GM23338 (cell line): ENCODE measurements at regions not wholly inside any gene's neighbourhood (a gene's known extent, or its start where the extent isn't known, plus 50 kb on each side); places are given as distances from the start of the nearest gene placed in this dataset.

Source experiments
- ATAC-seq: fragments of 200-7000 bp; cut with Tn5 transposase; 3 replicates; pipeline ENCODE4 v1.9.1; 2020
- DNase-seq: peaks from one replicate; pipeline ENCODE4 v3.0.0-alpha.2; 2015; ENCODE audit warnings: low spot score
- H2AFZ ChIP-seq: fragments of 200-600 bp; sonication (generic); 2 replicates; pipeline ENCODE4 v1.8.0; 2016; ENCODE audit warnings: antibody characterized with exemption, mild to moderate bottlenecking, moderate library complexity
- H3F3A ChIP-seq: fragments of 200-600 bp; sonication (generic); replicated peaks from 2 replicates; pipeline ENCODE4 v1.8.0; 2017; ENCODE audit warnings: antibody characterized with exemption, mixed run types, low read depth
- H3K27ac ChIP-seq: fragments of 200-600 bp; sonication (generic); 2 replicates; pipeline ENCODE4 v1.6.1; 2016; ENCODE audit warnings: low read depth
- H3K27me3 ChIP-seq: fragments of 200-600 bp; sonication (generic); 2 replicates; pipeline ENCODE4 v1.8.0; 2016; ENCODE audit warnings: mild to moderate bottlenecking, mixed run types, moderate library complexity; ENCODE audit not compliant: insufficient read depth
- H3K36me3 ChIP-seq: fragments of 200-600 bp; sonication (generic); 2 replicates; pipeline ENCODE4 v1.8.0; 2016; ENCODE audit warnings: mild to moderate bottlenecking; ENCODE audit not compliant: insufficient read depth
- H3K4me1 ChIP-seq: fragments of 200-600 bp; sonication (generic); 2 replicates; pipeline ENCODE4 v1.8.0; 2016; ENCODE audit warnings: mild to moderate bottlenecking, moderate library complexity; ENCODE audit not compliant: insufficient read depth
- H3K4me2 ChIP-seq: fragments of 200-600 bp; sonication (generic); 2 replicates; pipeline ENCODE4 v1.7.1; 2017; ENCODE audit warnings: mixed run types
- H3K4me3 ChIP-seq: fragments of 200-600 bp; sonication (generic); 2 replicates; pipeline ENCODE4 v1.6.1; 2016; ENCODE audit warnings: mixed run types
- H3K79me2 ChIP-seq: fragments of 200-600 bp; sonication (generic); replicated peaks from 2 replicates; pipeline ENCODE4 v1.8.0; 2017; ENCODE audit warnings: mild to moderate bottlenecking; ENCODE audit not compliant: insufficient read depth
- H3K9me2 ChIP-seq: fragments of 200-600 bp; sonication (generic); 2 replicates; pipeline ENCODE4 v1.8.0; 2017; ENCODE audit not compliant: insufficient read depth
- H4K20me1 ChIP-seq: fragments of 200-600 bp; sonication (generic); replicated peaks from 2 replicates; pipeline ENCODE4 v1.8.0; 2017; ENCODE audit warnings: mild to moderate bottlenecking; ENCODE audit not compliant: insufficient read depth
- H3K27ac Mint-ChIP-seq: 2 replicates; pipeline ENCODE4 v1.8.0; 2020; ENCODE audit warnings: inconsistent platforms, mild to moderate bottlenecking, moderate library complexity, mixed read lengths
- H3K27me3 Mint-ChIP-seq: 3 replicates; pipeline ENCODE4 v1.8.0; 2022; ENCODE audit warnings: low read depth, mild to moderate bottlenecking, moderate library complexity, mixed read lengths, inconsistent platforms; ENCODE audit not compliant: insufficient read depth, poor library complexity
- H3K36me3 Mint-ChIP-seq: 3 replicates; pipeline ENCODE4 v1.8.0; 2021; ENCODE audit warnings: low read depth, mild to moderate bottlenecking, inconsistent platforms, moderate library complexity, mixed read lengths
- H3K4me1 Mint-ChIP-seq: 3 replicates; pipeline ENCODE4 v1.8.0; 2020; ENCODE audit warnings: mild to moderate bottlenecking, inconsistent platforms, mixed read lengths
- H3K4me3 Mint-ChIP-seq: 3 replicates; pipeline ENCODE4 v1.8.0; 2021; ENCODE audit warnings: moderate library complexity, mild to moderate bottlenecking, inconsistent platforms, mixed read lengths
- H3K9me3 Mint-ChIP-seq: 3 replicates; pipeline ENCODE4 v1.8.0; 2020; ENCODE audit warnings: moderate library complexity, mild to moderate bottlenecking, inconsistent platforms, mixed read lengths
- CREB1 ChIP-seq: fragments of 250-450 bp; sonication (Bioruptor Pico); IDR thresholded peaks from 2 replicates; pipeline ENCODE4 v1.5.0; 2020; ENCODE audit warnings: low read depth, mild to moderate bottlenecking, moderate library complexity
- CTCF ChIP-seq, 2 experiments: fragments of 200-600 bp in 1 of 2; sonication (generic) in 1 of 2; conservative IDR thresholded peaks; 2 replicates each; pipeline versions ENCODE4 v1.5.1 to v1.6.1; 2016 to 2017; ENCODE audit warnings: antibody characterized with exemption in 2 of 2, low read depth in 2 of 2, mild to moderate bottlenecking in 2 of 2, moderate library complexity in 1 of 2
- ETS1 ChIP-seq: IDR thresholded peaks from 2 replicates; pipeline ENCODE4 v1.6.1; 2016; ENCODE audit warnings: antibody characterized with exemption
- EZH2 ChIP-seq: fragments of 200-600 bp; sonication (generic); IDR thresholded peaks from one replicate; pipeline ENCODE4 v1.8.0; 2017; ENCODE audit warnings: antibody characterized with exemption, mild to moderate bottlenecking, low read depth; ENCODE audit not compliant: unreplicated experiment
- EZH2phosphoT487 ChIP-seq: fragments of 200-600 bp; sonication (generic); IDR thresholded peaks from one replicate; pipeline ENCODE4 v1.8.1; 2018; ENCODE audit warnings: antibody characterized with exemption; ENCODE audit not compliant: unreplicated experiment
- JUNB ChIP-seq: IDR thresholded peaks from one replicate; pipeline ENCODE4 v1.6.1; 2016; ENCODE audit warnings: antibody characterized with exemption; ENCODE audit not compliant: unreplicated experiment
- NANOG ChIP-seq: IDR thresholded peaks from 2 replicates; pipeline ENCODE4 v1.6.1; 2016; ENCODE audit warnings: antibody characterized with exemption, borderline replicate concordance
- POLR2AphosphoS5 ChIP-seq: IDR thresholded peaks from 2 replicates; pipeline ENCODE4 v1.6.1; 2016; ENCODE audit warnings: antibody characterized with exemption, low read depth
- REST ChIP-seq: IDR thresholded peaks from one replicate; pipeline ENCODE4 v1.6.1; 2018; ENCODE audit warnings: antibody characterized with exemption; ENCODE audit not compliant: unreplicated experiment
- STAT1 ChIP-seq: IDR thresholded peaks from one replicate; pipeline ENCODE4 v1.6.1; 2016; ENCODE audit warnings: antibody characterized with exemption; ENCODE audit not compliant: unreplicated experiment
- ZNF114 ChIP-seq: fragments of 250-450 bp; sonication (Bioruptor Pico); IDR thresholded peaks from 2 replicates; pipeline ENCODE4 v1.5.0; 2020; ENCODE audit warnings: mild to moderate bottlenecking, moderate library complexity
- ZNF331 ChIP-seq: fragments of 250-450 bp; sonication (Bioruptor Pico); IDR thresholded peaks from 2 replicates; pipeline ENCODE4 v1.5.0; 2020; ENCODE audit warnings: low read depth, mild to moderate bottlenecking, moderate library complexity

GRCh38 chr2:193847991-193848390 lies 1653.3 kb upstream of the TMEFF2 start (continued):
- TF ChIP-seq STAT1: no peak
- no peak for TF ChIP-seq CREB1
- TF ChIP-seq ZNF114 (CRISPR knock-in tag): no peak
- TF ChIP-seq REST: no peak
- TF ChIP-seq JUNB: no peak
- TF ChIP-seq NANOG: no peak

- no peaks in the 10 kb centered on the region for H3K36me3 Mint-ChIP-seq
- Histone ChIP-seq H2AFZ (peak overlapping the region; percentile 35; the same call in 1 of the 2 replicates), H3K79me2 (no peaks in the 10 kb centered on the region), H3K4me3 (no peak overlapping the region), H4K20me1 (no peaks in the 10 kb centered on the region), H3K4me1 (peaks cover 1% of the 10 kb centered on the region; the same call in 1 of the 2 replicates), H3K4me2 (no peak overlapping the region), H3K27ac (no peak overlapping the region), H3F3A (no peaks in the 10 kb centered on the region), H3K9me2 (no peaks in the 10 kb centered on the region), H3K27me3 (no peaks in the 10 kb centered on the region), H3K36me3 (no peaks in the 10 kb centered on the region)
- peaks cover 1% of the 10 kb centered on the region for H3K27me3 Mint-ChIP-seq
- H3K4me1 Mint-ChIP-seq: peaks cover 22% of the 10 kb centered on the region
- H3K4me3 Mint-ChIP-seq: no peak overlapping the region
- no peaks in the 10 kb centered on the region for H3K9me3 Mint-ChIP-seq
- DNase-seq (no peak), ATAC-seq (no peak)
- H3K27ac Mint-ChIP-seq: no peak overlapping the region
- no peak for TF ChIP-seq NANOG
Observed at GRCh38 chr2:193847130-193847529, 1652.4 kb upstream of the TMEFF2 start.

DNA sequence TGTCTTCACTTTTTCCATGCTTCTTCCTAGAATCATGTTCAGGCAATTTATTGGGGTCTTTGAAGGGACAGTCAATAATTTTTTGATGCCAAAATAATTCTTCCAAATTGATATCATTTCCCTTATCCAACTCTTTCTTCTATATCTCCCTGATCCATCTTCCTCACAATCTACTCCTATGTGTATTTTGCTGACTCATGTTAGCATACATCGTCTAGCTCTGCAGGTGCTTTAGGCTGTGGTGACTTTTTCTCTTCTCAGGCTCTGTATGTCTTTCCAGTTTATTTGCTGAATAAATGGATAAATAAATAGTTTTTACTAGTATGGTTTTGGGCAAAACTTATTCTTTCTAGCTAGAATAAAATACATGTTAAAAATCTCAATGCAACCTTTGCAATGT lies 1650.9 kb upstream of the TMEFF2 start:
- Mint-ChIP-seq H3K36me3 (no peaks in the 10 kb centered on the region), H3K4me1 (peaks cover 14% of the 10 kb centered on the region), H3K27ac (no peak overlapping the region), H3K9me3 (no peaks in the 10 kb centered on the region), H3K4me3 (no peak overlapping the region), H3K27me3 (peaks cover 1% of the 10 kb centered on the region)
- Histone ChIP-seq H3K79me2 (no peaks in the 10 kb centered on the region), H3K4me2 (no peak overlapping the region), H3K27me3 (no peaks in the 10 kb centered on the region), H3K4me1 (no peaks in the 10 kb centered on the region; the same call in 1 of the 2 replicates), H3K36me3 (no peaks in the 10 kb centered on the region), H3F3A (no peaks in the 10 kb centered on the region), H3K4me3 (no peak overlapping the region), H4K20me1 (no peaks in the 10 kb centered on the region), H3K27ac (no peak overlapping the region), H3K9me2 (no peaks in the 10 kb centered on the region), H2AFZ (no peak overlapping the region)
- no peak for DNase-seq
- no peak for ATAC-seq
- TF ChIP-seq CTCF (conservative IDR thresholded peaks at IDR 0.05; ENCODE audit: low read depth in 2 of 2): no peak
- no peak for TF ChIP-seq CREB1
- no peak for TF ChIP-seq ZNF331 (CRISPR knock-in tag)
- TF ChIP-seq NANOG: no peak
- no peak for TF ChIP-seq EZH2
- no peak for TF ChIP-seq STAT1
- TF ChIP-seq POLR2AphosphoS5: no peak
- no peak for TF ChIP-seq ZNF114 (CRISPR knock-in tag)
- TF ChIP-seq REST: no peak
- no peak for TF ChIP-seq EZH2phosphoT487
- TF ChIP-seq JUNB: no peak
- no peak for TF ChIP-seq ETS1
